ENCODE measurements at regions not wholly inside any gene's neighbourhood (a gene's known extent, or its start where the extent isn't known, plus 50 kb on each side); places are given as distances from the start of the nearest gene placed in this dataset.

- no peak for DNase-seq
These were observed 707.0 kb downstream of the SORCS1 start for GRCh38 chr10:106457522-106457921.

GRCh38 chr10:106454233-106454632 lies 710.3 kb downstream of the SORCS1 start:
- no peak for DNase-seq

GRCh38 chr10:106450966-106451365 lies 713.5 kb downstream of the SORCS1 start:
- no peak for DNase-seq

GRCh38 chr10:106446920-106447319 lies 717.6 kb downstream of the SORCS1 start:
- DNase-seq: no peak

- DNase-seq: no peak
These were observed 722.3 kb downstream of the SORCS1 start for GRCh38 chr10:106442223-106442622.

- no peak for DNase-seq
These were observed 723.7 kb downstream of the SORCS1 start for GRCh38 chr10:106440767-106441166.

- DNase-seq: no peak
These were observed 724.2 kb downstream of the SORCS1 start for GRCh38 chr10:106440355-106440754.

GRCh38 chr10:106439366-106439765 lies 725.1 kb downstream of the SORCS1 start:
- no peak for DNase-seq

GRCh38 chr10:106438386-106438785 lies 726.1 kb downstream of the SORCS1 start:
- no peak for DNase-seq

- no peak for DNase-seq
These were observed 728.3 kb downstream of the SORCS1 start for GRCh38 chr10:106436123-106436715.

GRCh38 chr10:106435081-106435480 lies 729.4 kb downstream of the SORCS1 start:
- DNase-seq: no peak

GRCh38 chr10:106424981-106425380 lies 739.5 kb downstream of the SORCS1 start:
- no peak for DNase-seq

GRCh38 chr10:106424054-106424453 lies 740.5 kb downstream of the SORCS1 start:
- DNase-seq: no peak

- no peak for DNase-seq
These were observed 754.2 kb downstream of the SORCS1 start for GRCh38 chr10:106410331-106410730.

- DNase-seq: no peak
These were observed 759.4 kb downstream of the SORCS1 start for GRCh38 chr10:106405141-106405540.

- no peak for DNase-seq
These were observed 762.0 kb downstream of the SORCS1 start for GRCh38 chr10:106402458-106402857.

GRCh38 chr10:106401967-106402366 lies 762.5 kb downstream of the SORCS1 start:
- no peak for DNase-seq

GRCh38 chr10:106401161-106401560 lies 763.3 kb downstream of the SORCS1 start:
- no peak for DNase-seq

- DNase-seq: no peak
These were observed 765.4 kb downstream of the SORCS1 start for GRCh38 chr10:106399112-106399511.

GRCh38 chr10:106396192-106396591 lies 768.3 kb downstream of the SORCS1 start:
- DNase-seq: no peak

GRCh38 chr10:106395041-106395749 lies 769.3 kb downstream of the SORCS1 start:
- DNase-seq: no peak

- DNase-seq: no peak
These were observed 771.7 kb downstream of the SORCS1 start for GRCh38 chr10:106392778-106393177.

GRCh38 chr10:106387063-106387462 lies 777.4 kb downstream of the SORCS1 start:
- DNase-seq: no peak

GRCh38 chr10:106384496-106384895 lies 780.0 kb downstream of the SORCS1 start:
- DNase-seq: no peak

- no peak for DNase-seq
These were observed 783.8 kb downstream of the SORCS1 start for GRCh38 chr10:106380706-106381105.
